ENCODE measurements at regions not wholly inside any gene's neighbourhood (a gene's known extent, or its start where the extent isn't known, plus 50 kb on each side); places are given as distances from the start of the nearest gene placed in this dataset.
A peak's percentile ranks its signal among the peaks of the same experiment; 100 is the strongest.

DNA sequence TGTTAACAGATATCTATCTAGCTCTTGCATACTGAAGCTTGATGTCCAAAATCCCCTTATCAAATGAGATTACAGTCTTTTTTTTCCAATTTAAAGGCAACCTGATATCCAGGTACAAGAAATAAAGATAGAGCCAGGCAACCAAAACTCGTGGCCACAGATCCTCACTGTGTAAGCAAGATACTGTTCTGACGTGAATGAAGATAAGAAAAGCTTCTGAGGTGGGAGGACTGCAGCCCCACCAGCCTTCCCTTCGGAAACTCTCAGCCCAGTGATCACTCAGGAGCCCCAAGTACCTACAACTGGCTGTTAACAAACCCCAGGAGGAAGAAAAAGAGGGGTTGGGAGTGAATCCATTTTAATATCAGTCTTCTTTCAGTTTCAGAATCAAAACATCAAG, 191.6 kb downstream of the EFNB2 start:
- ATAC-seq (peak; percentile 64), DNase-seq (no peak)
- Histone ChIP-seq H3K36me3 (ENCODE audit: low read depth) (no peaks in the 10 kb centered on the region), H3K4me3 (no peak overlapping the region), H3K4me1 (ENCODE audit: low read depth) (no peaks in the 10 kb centered on the region), H3K9me3 (peaks cover 9% of the 10 kb centered on the region)
- no peak for TF ChIP-seq CTCF (IDR thresholded peaks at IDR 0.05)
- intact Hi-C loops (cut with DNase I, micrococcal nuclease), result no loop called here

- Histone ChIP-seq H3K9me3 (peaks cover 9% of the 10 kb centered on the region), H3K36me3 (ENCODE audit: low read depth) (no peaks in the 10 kb centered on the region), H3K4me1 (ENCODE audit: low read depth) (no peaks in the 10 kb centered on the region), H3K4me3 (no peak overlapping the region)
- no peak for TF ChIP-seq CTCF (IDR thresholded peaks at IDR 0.05)
- no peak for ATAC-seq
- no peak for DNase-seq
- intact Hi-C loops (cut with DNase I, micrococcal nuclease), result no loop called here
Measured at GRCh38 chr13:106340249-106340648, 195.2 kb downstream of the EFNB2 start.

DNA sequence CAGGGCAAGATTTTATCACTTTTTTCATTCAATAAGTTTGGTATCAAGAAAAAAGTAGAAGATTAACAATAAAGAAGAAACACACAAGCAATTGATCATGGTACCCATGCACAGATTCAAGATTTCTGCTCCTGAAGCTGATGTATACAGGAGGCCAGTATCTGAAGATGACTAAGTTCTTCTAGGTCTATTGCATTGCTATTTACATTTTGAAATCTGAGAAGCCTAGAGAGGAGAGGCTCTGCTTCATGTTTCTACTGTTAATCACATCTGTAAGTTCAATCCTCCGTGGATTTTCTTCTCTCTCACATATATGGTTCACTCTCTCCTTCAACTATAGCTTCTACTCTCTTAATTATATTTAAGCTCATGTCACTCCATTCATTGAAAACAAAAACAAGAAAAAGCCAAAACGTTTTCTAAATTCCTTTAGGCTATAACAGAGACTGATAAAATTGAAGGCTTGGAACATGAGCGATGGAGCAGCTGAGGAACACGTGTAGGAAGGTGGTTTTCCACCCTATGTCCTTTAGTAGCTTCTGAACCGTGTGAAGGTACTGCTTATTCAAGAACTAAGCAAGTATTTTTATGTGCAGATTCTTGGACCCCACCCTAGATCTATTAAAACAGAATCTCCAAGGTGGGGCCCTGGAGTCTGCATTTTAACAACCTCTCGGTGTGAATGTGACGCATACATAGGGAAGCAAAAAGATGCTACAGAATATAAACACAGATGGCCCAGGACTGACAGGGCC, 198.2 kb downstream of the EFNB2 start:
- Histone ChIP-seq H3K4me1 (ENCODE audit: low read depth) (no peaks in the 10 kb centered on the region), H3K4me3 (no peak overlapping the region), H3K9me3 (peaks cover 9% of the 10 kb centered on the region), H3K36me3 (ENCODE audit: low read depth) (no peaks in the 10 kb centered on the region)
- no peak for ATAC-seq
- intact Hi-C loops (cut with DNase I, micrococcal nuclease), result no loop called here
- no peak for DNase-seq
- no peak for TF ChIP-seq CTCF (IDR thresholded peaks at IDR 0.05)

DNA sequence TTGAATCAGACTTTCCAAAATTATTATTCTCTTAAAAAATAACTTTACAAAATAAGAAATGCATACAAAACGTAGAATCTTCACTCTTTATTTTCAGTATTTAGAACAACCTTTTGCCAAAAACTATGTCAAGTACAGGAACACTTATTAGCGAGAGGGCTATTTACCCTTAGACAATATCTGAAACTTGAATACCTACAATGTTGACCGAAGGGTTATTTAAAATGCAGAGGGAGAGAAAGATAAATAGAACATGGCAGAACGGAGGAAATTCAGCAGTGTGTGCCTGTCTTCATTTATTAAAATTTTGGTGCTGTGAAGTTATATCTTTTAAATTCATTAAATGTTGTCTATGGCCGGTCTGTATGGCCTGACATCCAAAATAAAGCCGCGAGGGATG, 198.8 kb downstream of the EFNB2 start:
- Histone ChIP-seq H3K36me3 (ENCODE audit: low read depth) (no peaks in the 10 kb centered on the region), H3K9me3 (peaks cover 9% of the 10 kb centered on the region), H3K4me3 (no peak overlapping the region), H3K4me1 (ENCODE audit: low read depth) (no peaks in the 10 kb centered on the region)
- ATAC-seq, result no peak
- TF ChIP-seq CTCF (IDR thresholded peaks at IDR 0.05), result no peak
- DNase-seq, result no peak
- intact Hi-C loops (cut with DNase I, micrococcal nuclease), result no loop called here

DNA sequence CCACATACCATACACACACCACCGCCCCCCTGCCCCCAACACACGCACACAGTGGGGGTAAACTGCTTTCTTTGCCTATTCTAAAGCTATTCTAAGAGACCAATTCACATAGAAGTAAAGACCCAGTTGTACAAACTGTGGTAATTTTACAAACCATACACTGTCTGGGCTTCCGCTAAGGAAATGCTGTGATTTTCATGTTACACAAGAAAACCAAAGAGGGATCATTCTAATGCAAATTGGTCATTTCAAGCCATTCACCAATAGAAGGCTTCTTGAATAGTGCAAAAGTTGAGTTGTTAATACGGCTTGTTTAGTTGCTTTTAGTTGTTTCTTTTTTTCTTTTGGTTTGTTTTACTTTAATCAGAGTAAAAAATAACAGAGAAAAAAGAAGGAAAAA, 202.8 kb downstream of the EFNB2 start:
- intact Hi-C loops (cut with DNase I, micrococcal nuclease), result no loop called here
- H3K36me3 ChIP-seq (ENCODE audit: low read depth), result no peaks in the 10 kb centered on the region
- ATAC-seq (no peak), DNase-seq (no peak)
- TF ChIP-seq CTCF (IDR thresholded peaks at IDR 0.05), result no peak
- no peak overlapping the region for H3K4me3 ChIP-seq
- H3K9me3 ChIP-seq, result no peaks in the 10 kb centered on the region
- H3K4me1 ChIP-seq (ENCODE audit: low read depth), result peaks cover 2% of the 10 kb centered on the region

- DNase-seq (no peak), ATAC-seq (peak; percentile 36)
- no peak for TF ChIP-seq CTCF (IDR thresholded peaks at IDR 0.05)
- H3K4me3 ChIP-seq, result no peak overlapping the region
- no peaks in the 10 kb centered on the region for H3K9me3 ChIP-seq
- intact Hi-C loops (cut with DNase I, micrococcal nuclease), result no loop called here
- H3K36me3 ChIP-seq (ENCODE audit: low read depth), result no peaks in the 10 kb centered on the region
- H3K4me1 ChIP-seq (ENCODE audit: low read depth), result peaks cover 2% of the 10 kb centered on the region
Measured at GRCh38 chr13:106331116-106331515, 204.3 kb downstream of the EFNB2 start.
